GM12878 (cell line): ENCODE measurements at regions not wholly inside any gene's neighbourhood (a gene's known extent, or its start where the extent isn't known, plus 50 kb on each side); places are given as distances from the start of the nearest gene placed in this dataset.

ENCODE experiments used
- ATAC-seq: fragments of 200-7000 bp; cut with Tn5 transposase; 3 replicates; pipeline ENCODE4 v1.9.1; 2020; ENCODE audit warnings: mild to moderate bottlenecking, moderate library complexity
- BruUV-seq: library from RNA; stranded (reverse); fragments of 400-500 nt; replicated peaks from 2 replicates; lab custom pipeline; 2021; lab: Mats Ljungman, UMichigan
- CTCF ChIA-PET: fragments of 300-600 bp; sonication (Branson Sonifier 250); formaldehyde crosslinking; extraction: SDS; loops from one replicate; lab custom pipeline; 2021; ENCODE audit warnings: inconsistent platforms; lab: Yijun Ruan, JAX
- POLR2A ChIA-PET: fragments of 350-600 bp; formaldehyde crosslinking; extraction: SDS; loops from one replicate; lab custom pipeline; 2021; ENCODE audit warnings: inconsistent platforms; lab: Charles Lee
- RAD21 ChIA-PET: fragments of 300-600 bp; sonication (Branson Sonifier 250); formaldehyde crosslinking; loops from one replicate; lab custom pipeline; 2023; ENCODE audit warnings: antibody characterized with exemption; ENCODE audit not compliant: unreplicated experiment; lab: Charles Lee
- SMC1A ChIA-PET: fragments of 300-600 bp; sonication (Branson Sonifier 250); formaldehyde crosslinking; loops from one replicate; lab custom pipeline; 2023; ENCODE audit not compliant: unreplicated experiment, uncharacterized antibody; lab: Charles Lee
- DNase-seq: peaks from one replicate; pipeline ENCODE4 v3.0.0-alpha.2; 2011; ENCODE audit warnings: low read depth, low spot score
- FAIRE-seq: peaks from 3 replicates; lab custom pipeline; 2011; peaks lifted over from hg19 to GRCh38; lab: Jason Lieb, UNC
- H2AFZ ChIP-seq: 2 replicates; pipeline ENCODE4 v1.6.0; 2011; ENCODE audit warnings: low read depth, low read length, control low read depth; ENCODE audit not compliant: control insufficient read depth
- H3K27ac ChIP-seq: 2 replicates; pipeline ENCODE4 v1.5.1; 2011; ENCODE audit warnings: control low read depth; ENCODE audit not compliant: control insufficient read depth, insufficient read depth
- H3K27me3 ChIP-seq, 2 experiments: replicated peaks in 1 of 2; 2 replicates each; pipeline versions ENCODE4 v1.6.0 to v1.6.1; 2011; ENCODE audit warnings: low read length in 1 of 2; ENCODE audit not compliant: control insufficient read depth in 2 of 2, insufficient read depth in 2 of 2
- H3K36me3 ChIP-seq, 2 experiments: 2 replicates each; pipeline ENCODE4 v1.5.1; 2011; ENCODE audit warnings: low read length in 1 of 2; ENCODE audit not compliant: control insufficient read depth in 2 of 2, insufficient read depth in 2 of 2
- H3K4me1 ChIP-seq: 2 replicates; pipeline ENCODE4 v1.6.1; 2011; ENCODE audit warnings: mild to moderate bottlenecking, low read length, moderate library complexity, mixed read lengths; ENCODE audit not compliant: control insufficient read depth, insufficient read depth
- H3K4me2 ChIP-seq: 2 replicates; pipeline ENCODE4 v1.6.0; 2011; ENCODE audit warnings: control low read depth; ENCODE audit not compliant: control insufficient read depth, insufficient read depth
- H3K4me3 ChIP-seq: fragments of 200-600 bp; sonication (generic); 2 replicates; pipeline ENCODE4 v1.5.1; 2016
- H3K79me2 ChIP-seq: 2 replicates; pipeline ENCODE4 v1.6.0; 2011; ENCODE audit warnings: low read length; ENCODE audit not compliant: control insufficient read depth, insufficient read depth
- H3K9ac ChIP-seq: 2 replicates; pipeline ENCODE4 v1.8.0; 2011; ENCODE audit warnings: low read length, control low read depth, mixed read lengths; ENCODE audit not compliant: control insufficient read depth, insufficient read depth
- H3K9me3 ChIP-seq: replicated peaks from 3 replicates; pipeline ENCODE4 v1.5.1; 2011; ENCODE audit warnings: mild to moderate bottlenecking, low read length; ENCODE audit not compliant: control insufficient read depth, insufficient read depth
- H4K20me1 ChIP-seq: 2 replicates; pipeline ENCODE4 v1.6.0; 2011; ENCODE audit not compliant: control insufficient read depth, insufficient read depth
- CBX3 ChIP-seq: fragments of 200-600 bp; sonication (generic); IDR thresholded peaks from 2 replicates; pipeline ENCODE4 v1.6.1; 2016; ENCODE audit warnings: low read depth, borderline replicate concordance
- FOXM1 ChIP-seq: IDR thresholded peaks from 2 replicates; pipeline ENCODE4 v1.6.1; 2012; ENCODE audit warnings: low read depth, mild to moderate bottlenecking, inconsistent platforms, low read length, moderate library complexity
- JUNB ChIP-seq: IDR thresholded peaks from 2 replicates; pipeline ENCODE4 v1.6.1; 2016; ENCODE audit warnings: antibody characterized with exemption, mild to moderate bottlenecking
- NR2F1 ChIP-seq: fragments of 450-650 bp; conservative IDR thresholded peaks from 2 replicates; pipeline ENCODE4 v1.6.1; 2017; ENCODE audit warnings: mild to moderate bottlenecking
- POLR2AphosphoS5 ChIP-seq: IDR thresholded peaks from 2 replicates; pipeline ENCODE4 v1.6.1; 2011; ENCODE audit warnings: mild to moderate bottlenecking, low read length, inconsistent platforms
- RB1 ChIP-seq: fragments of 450-650 bp; formaldehyde crosslinking; IDR thresholded peaks from 2 replicates; pipeline ENCODE4 v1.6.1; 2017; ENCODE audit warnings: mild to moderate bottlenecking, borderline replicate concordance
- RELA ChIP-seq: fragments of 450-650 bp; IDR thresholded peaks from 2 replicates; pipeline ENCODE4 v1.8.0; 2014; ENCODE audit warnings: borderline replicate concordance; ENCODE audit not compliant: partially characterized antibody
- TARDBP ChIP-seq: IDR thresholded peaks from 2 replicates; pipeline ENCODE4 v1.6.1; 2016; ENCODE audit warnings: borderline replicate concordance
- TCF7 ChIP-seq: IDR thresholded peaks from 2 replicates; pipeline ENCODE4 v1.6.1; 2014; ENCODE audit warnings: antibody characterized with exemption, borderline replicate concordance
- WGBS: methylation state at CpG from one replicate; pipeline ENCODE4 v1.1.6; 2016; ENCODE audit warnings: low lambda C conversion rate; ENCODE audit not compliant: insufficient replicate concordance, insufficient coverage; ENCODE audit errors: missing lambda C conversion rate; 5-methylcytosine and 5-hydroxymethylcytosine counted together
- in situ Hi-C: fragments of 300-500 bp; cut with MboI; formaldehyde crosslinking; loops from 9 replicates; pipeline ENCODE4 v1.14.3; 2018; ENCODE audit warnings: mixed read lengths
- intact Hi-C: fragments of 100-400 bp; cut with micrococcal nuclease; formaldehyde crosslinking; loops from one replicate; pipeline ENCODE4 v1.14.2; 2022; ENCODE audit not compliant: unreplicated experiment
- TF ChIP-seq, protein P1 (sequence below): IDR thresholded peaks from 2 replicates; pipeline ENCODE4 v1.6.1; 2011; ENCODE audit warnings: borderline replicate concordance, low read depth, mild to moderate bottlenecking, moderate library complexity, low read length; ENCODE audit not compliant: insufficient read depth, poor library complexity, severe bottlenecking
- TF ChIP-seq, protein P2 (sequence below): IDR thresholded peaks from 2 replicates; pipeline ENCODE4 v1.6.1; 2012; ENCODE audit warnings: low read depth, low read length, improper control_type of control experiment
- TF ChIP-seq, protein P3 (sequence below): fragments of 450-650 bp; IDR thresholded peaks from 2 replicates; pipeline ENCODE4 v1.6.1; 2018; ENCODE audit warnings: mild to moderate bottlenecking, low read depth, moderate library complexity; ENCODE audit not compliant: partially characterized antibody
- TF ChIP-seq, protein P4 (sequence below): fragments of 450-650 bp; IDR thresholded peaks from 2 replicates; pipeline ENCODE4 v1.6.1; 2016; ENCODE audit warnings: mild to moderate bottlenecking
- TF ChIP-seq, protein P5 (sequence below): IDR thresholded peaks from 2 replicates; pipeline ENCODE4 v1.6.1; 2012; ENCODE audit warnings: mild to moderate bottlenecking, low read depth, low read length

DNA sequence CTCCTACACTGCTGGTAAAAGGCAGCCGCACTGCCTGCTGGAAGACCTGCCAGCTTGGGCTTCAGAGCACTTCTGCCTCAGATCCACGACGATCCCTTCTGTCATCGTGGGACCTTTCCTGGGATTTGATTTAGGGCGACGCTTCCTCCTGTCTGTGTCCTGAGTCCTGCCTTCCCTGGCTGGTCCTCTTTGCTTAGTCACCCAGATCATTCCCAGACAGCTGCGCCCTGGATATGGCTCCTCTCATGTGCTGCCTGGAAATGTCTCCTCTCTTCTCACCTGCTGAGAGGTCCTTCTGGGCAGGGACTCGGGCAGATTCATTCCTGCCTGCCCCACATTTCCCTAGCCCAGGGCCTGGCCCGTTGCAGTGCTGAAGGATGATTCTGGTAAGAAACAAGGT lies 72.4 kb upstream of the POU3F1 start (continued):
- TF ChIP-seq, protein P1, sequence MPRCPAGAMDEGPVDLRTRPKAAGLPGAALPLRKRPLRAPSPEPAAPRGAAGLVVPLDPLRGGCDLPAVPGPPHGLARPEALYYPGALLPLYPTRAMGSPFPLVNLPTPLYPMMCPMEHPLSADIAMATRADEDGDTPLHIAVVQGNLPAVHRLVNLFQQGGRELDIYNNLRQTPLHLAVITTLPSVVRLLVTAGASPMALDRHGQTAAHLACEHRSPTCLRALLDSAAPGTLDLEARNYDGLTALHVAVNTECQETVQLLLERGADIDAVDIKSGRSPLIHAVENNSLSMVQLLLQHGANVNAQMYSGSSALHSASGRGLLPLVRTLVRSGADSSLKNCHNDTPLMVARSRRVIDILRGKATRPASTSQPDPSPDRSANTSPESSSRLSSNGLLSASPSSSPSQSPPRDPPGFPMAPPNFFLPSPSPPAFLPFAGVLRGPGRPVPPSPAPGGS, result no peak
- TF ChIP-seq RB1 (no peak), POLR2AphosphoS5 (no peak)
- TF ChIP-seq, all 136 proteins: peak for 0

DNA sequence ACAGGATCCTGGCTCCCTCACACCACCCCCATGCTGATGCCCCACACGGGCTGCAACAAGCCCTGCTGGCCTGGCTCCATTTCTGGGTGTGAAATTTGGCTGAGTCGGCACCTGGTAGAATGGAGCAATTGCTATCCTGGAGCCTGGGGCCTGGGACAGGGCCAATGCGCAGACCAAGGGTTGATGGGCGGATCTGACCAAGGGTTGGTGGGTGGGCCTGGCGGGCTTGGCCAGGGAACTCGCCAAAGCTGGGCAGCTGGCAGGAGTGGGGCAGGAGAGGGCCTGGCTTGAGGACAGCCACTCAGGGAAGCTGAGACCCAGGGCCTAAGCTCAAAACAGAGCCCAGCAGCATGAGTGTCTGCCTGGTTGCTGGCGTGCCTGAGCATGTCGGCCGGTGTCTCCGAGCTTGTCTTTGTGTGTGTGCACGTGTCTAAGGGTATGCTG lies 70.9 kb upstream of the POU3F1 start:
- SMC1A ChIA-PET, result interaction anchor here (0.8 kb wide), 1 partner anchor 54 kb away, joined by 3 read pairs; no protein-coding TSS in a partner anchor
- ATAC-seq (no peak), FAIRE-seq (no peak), DNase-seq (no peak)
- CTCF ChIA-PET, result no interaction called here
- Histone ChIP-seq H3K4me2 (no peak overlapping the region), H3K4me3 (no peak overlapping the region), H3K27me3 (no peaks in the 10 kb centered on the region), H3K27ac (no peak overlapping the region), H3K4me1 (no peaks in the 10 kb centered on the region), H3K9me3 (no peaks in the 10 kb centered on the region), H3K79me2 (no peaks in the 10 kb centered on the region), H3K9ac (no peak overlapping the region), H2AFZ (no peak overlapping the region), H3K36me3 (no peaks in the 10 kb centered on the region), H4K20me1 (no peaks in the 10 kb centered on the region)
- WGBS, result 62% methylated on average over 11 of the region's 11 CpGs
- in situ Hi-C loops (no loop called here), intact Hi-C loops (no loop called here)
- RAD21 ChIA-PET, result no interaction called here
- no TSS peak for BruUV-seq
- POLR2A ChIA-PET, result no interaction called here
- TF ChIP-seq, protein P2, sequence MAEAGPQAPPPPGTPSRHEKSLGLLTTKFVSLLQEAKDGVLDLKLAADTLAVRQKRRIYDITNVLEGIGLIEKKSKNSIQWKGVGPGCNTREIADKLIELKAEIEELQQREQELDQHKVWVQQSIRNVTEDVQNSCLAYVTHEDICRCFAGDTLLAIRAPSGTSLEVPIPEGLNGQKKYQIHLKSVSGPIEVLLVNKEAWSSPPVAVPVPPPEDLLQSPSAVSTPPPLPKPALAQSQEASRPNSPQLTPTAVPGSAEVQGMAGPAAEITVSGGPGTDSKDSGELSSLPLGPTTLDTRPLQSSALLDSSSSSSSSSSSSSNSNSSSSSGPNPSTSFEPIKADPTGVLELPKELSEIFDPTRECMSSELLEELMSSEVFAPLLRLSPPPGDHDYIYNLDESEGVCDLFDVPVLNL, result no peak
- TF ChIP-seq, protein P3, sequence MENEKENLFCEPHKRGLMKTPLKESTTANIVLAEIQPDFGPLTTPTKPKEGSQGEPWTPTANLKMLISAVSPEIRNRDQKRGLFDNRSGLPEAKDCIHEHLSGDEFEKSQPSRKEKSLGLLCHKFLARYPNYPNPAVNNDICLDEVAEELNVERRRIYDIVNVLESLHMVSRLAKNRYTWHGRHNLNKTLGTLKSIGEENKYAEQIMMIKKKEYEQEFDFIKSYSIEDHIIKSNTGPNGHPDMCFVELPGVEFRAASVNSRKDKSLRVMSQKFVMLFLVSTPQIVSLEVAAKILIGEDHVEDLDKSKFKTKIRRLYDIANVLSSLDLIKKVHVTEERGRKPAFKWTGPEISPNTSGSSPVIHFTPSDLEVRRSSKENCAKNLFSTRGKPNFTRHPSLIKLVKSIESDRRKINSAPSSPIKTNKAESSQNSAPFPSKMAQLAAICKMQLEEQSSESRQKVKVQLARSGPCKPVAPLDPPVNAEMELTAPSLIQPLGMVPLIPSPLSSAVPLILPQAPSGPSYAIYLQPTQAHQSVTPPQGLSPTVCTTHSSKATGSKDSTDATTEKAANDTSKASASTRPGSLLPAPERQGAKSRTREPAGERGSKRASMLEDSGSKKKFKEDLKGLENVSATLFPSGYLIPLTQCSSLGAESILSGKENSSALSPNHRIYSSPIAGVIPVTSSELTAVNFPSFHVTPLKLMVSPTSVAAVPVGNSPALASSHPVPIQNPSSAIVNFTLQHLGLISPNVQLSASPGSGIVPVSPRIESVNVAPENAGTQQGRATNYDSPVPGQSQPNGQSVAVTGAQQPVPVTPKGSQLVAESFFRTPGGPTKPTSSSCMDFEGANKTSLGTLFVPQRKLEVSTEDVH, result no peak
- no peak for TF ChIP-seq TARDBP
- TF ChIP-seq, protein P4, sequence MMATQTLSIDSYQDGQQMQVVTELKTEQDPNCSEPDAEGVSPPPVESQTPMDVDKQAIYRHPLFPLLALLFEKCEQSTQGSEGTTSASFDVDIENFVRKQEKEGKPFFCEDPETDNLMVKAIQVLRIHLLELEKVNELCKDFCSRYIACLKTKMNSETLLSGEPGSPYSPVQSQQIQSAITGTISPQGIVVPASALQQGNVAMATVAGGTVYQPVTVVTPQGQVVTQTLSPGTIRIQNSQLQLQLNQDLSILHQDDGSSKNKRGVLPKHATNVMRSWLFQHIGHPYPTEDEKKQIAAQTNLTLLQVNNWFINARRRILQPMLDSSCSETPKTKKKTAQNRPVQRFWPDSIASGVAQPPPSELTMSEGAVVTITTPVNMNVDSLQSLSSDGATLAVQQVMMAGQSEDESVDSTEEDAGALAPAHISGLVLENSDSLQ, result no peak
- no peak for TF ChIP-seq JUNB
- TF ChIP-seq RELA, result no peak
- TF ChIP-seq, protein P5, sequence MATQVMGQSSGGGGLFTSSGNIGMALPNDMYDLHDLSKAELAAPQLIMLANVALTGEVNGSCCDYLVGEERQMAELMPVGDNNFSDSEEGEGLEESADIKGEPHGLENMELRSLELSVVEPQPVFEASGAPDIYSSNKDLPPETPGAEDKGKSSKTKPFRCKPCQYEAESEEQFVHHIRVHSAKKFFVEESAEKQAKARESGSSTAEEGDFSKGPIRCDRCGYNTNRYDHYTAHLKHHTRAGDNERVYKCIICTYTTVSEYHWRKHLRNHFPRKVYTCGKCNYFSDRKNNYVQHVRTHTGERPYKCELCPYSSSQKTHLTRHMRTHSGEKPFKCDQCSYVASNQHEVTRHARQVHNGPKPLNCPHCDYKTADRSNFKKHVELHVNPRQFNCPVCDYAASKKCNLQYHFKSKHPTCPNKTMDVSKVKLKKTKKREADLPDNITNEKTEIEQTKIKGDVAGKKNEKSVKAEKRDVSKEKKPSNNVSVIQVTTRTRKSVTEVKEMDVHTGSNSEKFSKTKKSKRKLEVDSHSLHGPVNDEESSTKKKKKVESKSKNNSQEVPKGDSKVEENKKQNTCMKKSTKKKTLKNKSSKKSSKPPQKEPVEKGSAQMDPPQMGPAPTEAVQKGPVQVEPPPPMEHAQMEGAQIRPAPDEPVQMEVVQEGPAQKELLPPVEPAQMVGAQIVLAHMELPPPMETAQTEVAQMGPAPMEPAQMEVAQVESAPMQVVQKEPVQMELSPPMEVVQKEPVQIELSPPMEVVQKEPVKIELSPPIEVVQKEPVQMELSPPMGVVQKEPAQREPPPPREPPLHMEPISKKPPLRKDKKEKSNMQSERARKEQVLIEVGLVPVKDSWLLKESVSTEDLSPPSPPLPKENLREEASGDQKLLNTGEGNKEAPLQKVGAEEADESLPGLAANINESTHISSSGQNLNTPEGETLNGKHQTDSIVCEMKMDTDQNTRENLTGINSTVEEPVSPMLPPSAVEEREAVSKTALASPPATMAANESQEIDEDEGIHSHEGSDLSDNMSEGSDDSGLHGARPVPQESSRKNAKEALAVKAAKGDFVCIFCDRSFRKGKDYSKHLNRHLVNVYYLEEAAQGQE, result no peak
- no peak for TF ChIP-seq FOXM1
- no peak for TF ChIP-seq TCF7
- TF ChIP-seq NR2F1, result no peak
- no peak for TF ChIP-seq CBX3
